ENCODE measurements at regions not wholly inside any gene's neighbourhood (a gene's known extent, or its start where the extent isn't known, plus 50 kb on each side); places are given as distances from the start of the nearest gene placed in this dataset.

GRCh38 chr6:92427453-92427852 lies 991.9 kb downstream of the EPHA7 start:
- Histone ChIP-seq H3K36me3 (ENCODE audit: low read depth) (no peaks in the 10 kb centered on the region), H3F3A (ENCODE audit: insufficient read depth, low read depth) (no peaks in the 10 kb centered on the region), H2AFZ (no peak overlapping the region), H3K79me2 (ENCODE audit: low read depth) (no peaks in the 10 kb centered on the region), H3K27ac (no peak overlapping the region), H3K9me2 (ENCODE audit: insufficient read depth) (no peaks in the 10 kb centered on the region), H4K20me1 (ENCODE audit: insufficient read depth) (no peaks in the 10 kb centered on the region), H3K27me3 (ENCODE audit: insufficient read depth, low read depth) (no peaks in the 10 kb centered on the region), H3K4me1 (replicated peaks; ENCODE audit: insufficient read depth) (no peaks in the 10 kb centered on the region), H3K4me3 (no peak overlapping the region), H3K4me2 (no peak overlapping the region), H3K9me3 (ENCODE audit: insufficient read depth, low read depth) (no peaks in the 10 kb centered on the region)
- no peak for DNase-seq
- CTCF ChIA-PET, result no interaction called here
- intact Hi-C loops (cut with micrococcal nuclease; ENCODE audit: unreplicated experiment), result no loop called here
- no peak for TF ChIP-seq CTCF (conservative IDR thresholded peaks at IDR 0.05)
- no peak for TF ChIP-seq EZH2 (IDR thresholded peaks at IDR 0.05; ENCODE audit: low read depth)
- POLR2A ChIA-PET (ENCODE audit: unreplicated experiment), result no interaction called here
- BruUV-seq (replicated peaks), result no TSS peak

- H3K4me2 ChIP-seq, result no peak overlapping the region
- no peak for DNase-seq
- no peaks in the 10 kb centered on the region for H3K79me2 ChIP-seq (ENCODE audit: low read depth)
- H3K27ac ChIP-seq, result no peak overlapping the region
- no peaks in the 10 kb centered on the region for H4K20me1 ChIP-seq (ENCODE audit: insufficient read depth)
- H3K4me1 ChIP-seq (replicated peaks; ENCODE audit: insufficient read depth), result no peaks in the 10 kb centered on the region
- no peak overlapping the region for H3K4me3 ChIP-seq
- ChIA-PET CTCF (no interaction called here), POLR2A (ENCODE audit: unreplicated experiment) (no interaction called here)
- no peaks in the 10 kb centered on the region for H3K27me3 ChIP-seq (ENCODE audit: insufficient read depth, low read depth)
- H3K9me3 ChIP-seq (ENCODE audit: insufficient read depth, low read depth), result no peaks in the 10 kb centered on the region
- H2AFZ ChIP-seq, result no peak overlapping the region
- intact Hi-C loops (cut with micrococcal nuclease; ENCODE audit: unreplicated experiment), result no loop called here
- H3F3A ChIP-seq (ENCODE audit: insufficient read depth, low read depth), result no peaks in the 10 kb centered on the region
- no peaks in the 10 kb centered on the region for H3K36me3 ChIP-seq (ENCODE audit: low read depth)
- H3K9me2 ChIP-seq (ENCODE audit: insufficient read depth), result no peaks in the 10 kb centered on the region
- no TSS peak for BruUV-seq (replicated peaks)
- no peak for TF ChIP-seq CTCF (conservative IDR thresholded peaks at IDR 0.05)
- no peak for TF ChIP-seq EZH2 (IDR thresholded peaks at IDR 0.05; ENCODE audit: low read depth)
These were observed 1003.7 kb downstream of the EPHA7 start for GRCh38 chr6:92415656-92416055.

GRCh38 chr6:92408350-92408749 lies 1011.0 kb downstream of the EPHA7 start:
- BruUV-seq (replicated peaks), result no TSS peak
- no peak overlapping the region for H3K27ac ChIP-seq
- CTCF ChIA-PET, result no interaction called here
- H2AFZ ChIP-seq, result no peak overlapping the region
- intact Hi-C loops (cut with micrococcal nuclease; ENCODE audit: unreplicated experiment), result no loop called here
- no peaks in the 10 kb centered on the region for H3K79me2 ChIP-seq (ENCODE audit: low read depth)
- H3F3A ChIP-seq (ENCODE audit: insufficient read depth, low read depth), result no peaks in the 10 kb centered on the region
- H3K36me3 ChIP-seq (ENCODE audit: low read depth), result no peaks in the 10 kb centered on the region
- H3K27me3 ChIP-seq (ENCODE audit: insufficient read depth, low read depth), result no peaks in the 10 kb centered on the region
- no peaks in the 10 kb centered on the region for H3K4me1 ChIP-seq (replicated peaks; ENCODE audit: insufficient read depth)
- H3K9me3 ChIP-seq (ENCODE audit: insufficient read depth, low read depth), result no peaks in the 10 kb centered on the region
- POLR2A ChIA-PET (ENCODE audit: unreplicated experiment), result no interaction called here
- H3K9me2 ChIP-seq (ENCODE audit: insufficient read depth), result no peaks in the 10 kb centered on the region
- no peak overlapping the region for H3K4me3 ChIP-seq
- TF ChIP-seq CTCF (conservative IDR thresholded peaks at IDR 0.05), result no peak
- TF ChIP-seq EZH2 (IDR thresholded peaks at IDR 0.05; ENCODE audit: low read depth), result no peak
- DNase-seq, result no peak
- no peak overlapping the region for H3K4me2 ChIP-seq
- no peaks in the 10 kb centered on the region for H4K20me1 ChIP-seq (ENCODE audit: insufficient read depth)
